Progenitor cell of endocrine pancreas (in vitro differentiated cells): ENCODE measurements at regions not wholly inside any gene's neighbourhood (a gene's known extent, or its start where the extent isn't known, plus 50 kb on each side); places are given as distances from the start of the nearest gene placed in this dataset.

Source experiments
- DNase-seq: peaks from one replicate; pipeline ENCODE4 v3.0.0; 2021; ENCODE audit warnings: low spot score; ENCODE audit not compliant: unreplicated experiment
- H3K27ac Mint-ChIP-seq: 2 replicates; pipeline ENCODE4 v1.8.0; 2021; ENCODE audit warnings: mild to moderate bottlenecking, moderate library complexity, mixed read lengths
- H3K27me3 Mint-ChIP-seq: 2 replicates; pipeline ENCODE4 v1.8.0; 2021; ENCODE audit warnings: mixed read lengths
- H3K36me3 Mint-ChIP-seq: 2 replicates; pipeline ENCODE4 v1.8.0; 2022; ENCODE audit warnings: mixed read lengths; ENCODE audit not compliant: insufficient read depth
- H3K4me1 Mint-ChIP-seq: 2 replicates; pipeline ENCODE4 v1.8.0; 2021; ENCODE audit warnings: low read depth, mixed read lengths
- H3K4me3 Mint-ChIP-seq: 2 replicates; pipeline ENCODE4 v1.8.0; 2021; ENCODE audit warnings: low read depth, mild to moderate bottlenecking, moderate library complexity, mixed read lengths
- H3K9me3 Mint-ChIP-seq: 2 replicates; pipeline ENCODE4 v1.8.0; 2021; ENCODE audit warnings: low read depth, mixed read lengths
- CTCF ChIP-seq: fragments of 200-600 bp; sonication (generic); IDR thresholded peaks from one replicate; pipeline ENCODE4 v1.5.0; 2021; ENCODE audit warnings: antibody characterized with exemption, mild to moderate bottlenecking; ENCODE audit not compliant: unreplicated experiment

DNA sequence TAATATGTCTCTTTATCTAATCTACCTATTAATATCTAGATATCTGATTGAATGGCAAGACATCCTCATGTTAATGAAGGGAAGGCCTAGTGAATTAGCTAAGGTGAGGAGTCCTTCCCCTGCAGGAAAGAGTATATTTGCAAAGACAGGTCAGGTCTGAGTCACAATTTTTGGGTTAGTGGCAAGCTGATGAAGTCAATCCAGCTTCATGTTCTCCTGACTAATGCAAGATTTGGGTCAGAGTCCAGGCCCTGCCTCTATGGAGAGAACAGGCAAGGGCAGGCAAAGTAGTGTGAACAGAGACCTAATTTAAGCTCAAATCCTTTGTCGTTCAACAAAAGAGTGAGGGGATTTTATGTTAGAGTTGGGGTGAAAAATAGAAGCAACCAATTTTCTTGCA lies 496.7 kb downstream of the BMP2 start:
- no peak for DNase-seq
- no peaks in the 10 kb centered on the region for H3K4me1 Mint-ChIP-seq
- TF ChIP-seq CTCF: no peak
- no peaks in the 10 kb centered on the region for H3K36me3 Mint-ChIP-seq
- H3K9me3 Mint-ChIP-seq: no peaks in the 10 kb centered on the region
- no peaks in the 10 kb centered on the region for H3K27me3 Mint-ChIP-seq
- no peak overlapping the region for H3K4me3 Mint-ChIP-seq
- no peak overlapping the region for H3K27ac Mint-ChIP-seq

DNA sequence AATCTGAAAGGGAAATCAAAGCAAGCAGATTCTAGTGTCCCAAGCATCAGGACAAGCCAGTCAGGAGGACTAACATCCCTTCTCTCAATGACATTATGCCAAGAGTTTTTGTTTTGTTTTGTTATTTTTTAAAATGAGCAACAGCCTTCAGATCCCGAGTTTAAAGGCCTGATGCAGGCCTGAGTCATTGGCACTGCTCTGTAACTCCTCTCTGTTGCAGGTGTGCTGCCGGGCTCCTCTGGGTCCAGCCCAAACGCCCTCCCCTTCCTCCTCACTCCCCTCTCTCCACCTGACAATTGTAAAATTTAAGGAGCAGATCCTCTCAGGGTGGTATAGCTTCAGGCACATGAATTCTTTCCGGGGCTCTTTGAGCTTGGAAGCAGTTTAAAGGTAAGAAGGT lies 502.0 kb downstream of the BMP2 start:
- Mint-ChIP-seq H3K4me3 (no peak overlapping the region), H3K4me1 (peaks cover 4% of the 10 kb centered on the region), H3K27me3 (no peaks in the 10 kb centered on the region), H3K36me3 (no peaks in the 10 kb centered on the region), H3K9me3 (no peaks in the 10 kb centered on the region), H3K27ac (peak overlapping the region; percentile 54)
- no peak for DNase-seq
- TF ChIP-seq CTCF: no peak

GRCh38 chr20:7272512-7272911 lies 505.0 kb downstream of the BMP2 start:
- Mint-ChIP-seq H3K27me3 (no peaks in the 10 kb centered on the region), H3K9me3 (peaks cover 6% of the 10 kb centered on the region), H3K36me3 (no peaks in the 10 kb centered on the region), H3K4me3 (no peak overlapping the region), H3K27ac (no peak overlapping the region), H3K4me1 (peaks cover 4% of the 10 kb centered on the region)
- DNase-seq: no peak
- TF ChIP-seq CTCF: peak; percentile 22

DNA sequence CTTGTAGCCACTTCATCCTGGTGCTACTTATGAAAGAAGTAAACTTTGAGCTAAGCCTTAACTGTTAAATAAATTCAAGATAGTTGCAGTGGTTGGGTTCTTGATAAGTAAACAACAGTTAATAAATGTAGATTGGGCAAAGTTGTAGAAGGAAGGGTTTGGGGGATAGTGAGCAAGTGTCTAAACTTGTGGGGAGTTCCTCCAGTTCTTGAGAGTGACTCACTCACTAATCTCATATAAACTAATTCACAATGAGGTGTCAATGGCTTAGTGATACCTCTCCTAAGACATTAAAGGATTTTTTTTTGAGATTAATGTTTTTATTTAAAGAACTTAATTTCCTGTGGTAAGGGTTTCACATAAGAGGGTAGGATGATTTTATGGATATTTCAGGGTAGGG lies 507.4 kb downstream of the BMP2 start:
- no peak for TF ChIP-seq CTCF
- peaks cover 4% of the 10 kb centered on the region for H3K4me1 Mint-ChIP-seq
- H3K9me3 Mint-ChIP-seq: peaks cover 6% of the 10 kb centered on the region

DNA sequence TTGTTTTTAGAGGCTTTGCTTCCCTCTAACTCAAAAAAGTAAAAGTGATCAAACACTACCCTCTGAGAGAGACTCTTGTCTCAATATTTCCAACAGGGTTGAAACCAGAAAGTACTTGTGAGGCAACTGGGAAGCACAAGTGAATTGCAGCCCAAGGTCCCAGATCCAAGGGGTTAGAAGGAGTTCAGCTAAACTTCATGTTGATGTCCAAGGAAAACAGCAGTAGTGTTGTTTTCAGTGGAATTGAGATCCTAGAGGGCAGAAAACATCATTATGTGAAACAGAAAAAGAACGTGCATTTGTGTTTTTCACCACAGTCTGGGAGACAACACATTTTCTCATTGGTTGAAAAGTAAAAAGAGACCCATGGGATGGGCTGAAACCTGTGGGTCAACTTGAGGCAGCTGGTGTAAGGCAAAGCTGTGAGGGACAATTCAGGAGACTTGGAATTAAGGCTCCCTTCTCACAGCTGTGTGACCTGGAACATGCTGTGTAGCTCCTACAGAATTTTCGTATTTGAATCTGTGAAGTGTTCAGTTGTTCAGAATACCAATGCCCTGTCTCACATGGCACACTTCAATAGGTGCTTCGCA lies 508.3 kb downstream of the BMP2 start:
- Mint-ChIP-seq H3K4me3 (no peak overlapping the region), H3K36me3 (no peaks in the 10 kb centered on the region)
- no peak for TF ChIP-seq CTCF

More for the DNA sequence above, 507.4 kb downstream of the BMP2 start:
- Mint-ChIP-seq H3K27ac (no peak overlapping the region), H3K4me3 (no peak overlapping the region), H3K36me3 (no peaks in the 10 kb centered on the region), H3K27me3 (no peaks in the 10 kb centered on the region)
- DNase-seq: no peak

More for the DNA sequence above, 508.3 kb downstream of the BMP2 start:
- Mint-ChIP-seq H3K27ac (no peak overlapping the region), H3K27me3 (no peaks in the 10 kb centered on the region), H3K4me1 (peaks cover 3% of the 10 kb centered on the region), H3K9me3 (peaks cover 6% of the 10 kb centered on the region)
- no peak for DNase-seq
